ENCODE measurements at regions not wholly inside any gene's neighbourhood (a gene's known extent, or its start where the extent isn't known, plus 50 kb on each side); places are given as distances from the start of the nearest gene placed in this dataset.

DNA sequence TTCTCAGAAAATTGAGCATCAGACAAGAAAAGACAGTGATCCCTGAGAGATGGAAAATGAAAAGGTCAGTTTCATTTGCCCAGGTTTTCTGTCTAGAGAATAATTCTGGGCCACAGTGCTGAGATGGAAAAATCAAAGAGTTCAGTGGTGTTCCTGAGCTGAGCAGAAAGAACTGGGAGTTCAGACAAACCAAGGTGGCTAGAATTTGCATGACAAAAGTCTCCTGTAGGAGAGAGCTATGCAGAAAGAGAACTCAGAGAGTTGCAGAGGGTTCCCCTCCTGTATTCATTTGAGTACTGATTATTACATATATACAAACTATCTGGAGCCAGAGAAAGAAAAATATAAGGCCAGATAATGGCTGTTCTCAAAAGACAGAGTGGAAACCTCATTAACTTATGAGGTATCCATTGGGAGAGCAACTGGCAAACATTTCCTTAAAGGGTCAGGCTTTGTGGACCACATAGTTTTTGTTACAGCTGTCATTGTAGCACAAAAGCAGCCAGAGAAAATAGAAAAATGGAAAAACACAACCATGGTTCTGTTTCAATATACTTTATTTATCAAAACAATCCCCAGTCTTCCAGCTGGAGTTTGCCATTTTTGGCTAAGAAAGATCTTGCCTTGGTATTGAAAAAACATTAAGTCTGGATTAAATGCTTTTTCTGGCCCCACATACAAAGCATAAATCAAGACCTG is 1004.1 kb downstream of the TBL1XR1 start:
- TF ChIP-seq, protein P1, sequence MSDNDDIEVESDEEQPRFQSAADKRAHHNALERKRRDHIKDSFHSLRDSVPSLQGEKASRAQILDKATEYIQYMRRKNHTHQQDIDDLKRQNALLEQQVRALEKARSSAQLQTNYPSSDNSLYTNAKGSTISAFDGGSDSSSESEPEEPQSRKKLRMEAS (IDR thresholded peaks at IDR 0.05; ENCODE audit: low read depth): no peak
- TF ChIP-seq CHD2 (IDR thresholded peaks at IDR 0.05; ENCODE audit: low read length, partially characterized antibody) (no peak), GABPA (IDR thresholded peaks at IDR 0.05; ENCODE audit: low read depth) (no peak), TAF1 (IDR thresholded peaks at IDR 0.05; ENCODE audit: borderline replicate concordance, low read depth, low read length) (no peak), GATA2 (CRISPR knock-in tag; IDR thresholded peaks at IDR 0.05) (no peak), USF1 (IDR thresholded peaks at IDR 0.05; ENCODE audit: borderline replicate concordance, low read depth) (no peak), SMC3 (IDR thresholded peaks at IDR 0.05; ENCODE audit: low read depth, low read length) (no peak), POLR2AphosphoS5 (IDR thresholded peaks at IDR 0.05; ENCODE audit: low read depth, low read length) (no peak), ZBTB33 (IDR thresholded peaks at IDR 0.05; ENCODE audit: borderline replicate concordance, low read depth) (no peak), JUND (IDR thresholded peaks at IDR 0.05) (no peak)
- TF ChIP-seq, protein P2, sequence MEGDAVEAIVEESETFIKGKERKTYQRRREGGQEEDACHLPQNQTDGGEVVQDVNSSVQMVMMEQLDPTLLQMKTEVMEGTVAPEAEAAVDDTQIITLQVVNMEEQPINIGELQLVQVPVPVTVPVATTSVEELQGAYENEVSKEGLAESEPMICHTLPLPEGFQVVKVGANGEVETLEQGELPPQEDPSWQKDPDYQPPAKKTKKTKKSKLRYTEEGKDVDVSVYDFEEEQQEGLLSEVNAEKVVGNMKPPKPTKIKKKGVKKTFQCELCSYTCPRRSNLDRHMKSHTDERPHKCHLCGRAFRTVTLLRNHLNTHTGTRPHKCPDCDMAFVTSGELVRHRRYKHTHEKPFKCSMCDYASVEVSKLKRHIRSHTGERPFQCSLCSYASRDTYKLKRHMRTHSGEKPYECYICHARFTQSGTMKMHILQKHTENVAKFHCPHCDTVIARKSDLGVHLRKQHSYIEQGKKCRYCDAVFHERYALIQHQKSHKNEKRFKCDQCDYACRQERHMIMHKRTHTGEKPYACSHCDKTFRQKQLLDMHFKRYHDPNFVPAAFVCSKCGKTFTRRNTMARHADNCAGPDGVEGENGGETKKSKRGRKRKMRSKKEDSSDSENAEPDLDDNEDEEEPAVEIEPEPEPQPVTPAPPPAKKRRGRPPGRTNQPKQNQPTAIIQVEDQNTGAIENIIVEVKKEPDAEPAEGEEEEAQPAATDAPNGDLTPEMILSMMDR (IDR thresholded peaks at IDR 0.05): no peak

Measured in SK-N-SH (cell line).